DMS79 treated with DMSO at 0.1 percent for 48 hours (cell line): ENCODE measurements at regions not wholly inside any gene's neighbourhood (a gene's known extent, or its start where the extent isn't known, plus 50 kb on each side); places are given as distances from the start of the nearest gene placed in this dataset.

Source experiments
- DNase-seq: peaks from one replicate; lab custom pipeline; 2025; lab: John Stamatoyannopoulos, UW

- no peak for DNase-seq
Measured at GRCh38 chr1:230515451-230516145, 89.5 kb upstream of the PGBD5 start.

DNA sequence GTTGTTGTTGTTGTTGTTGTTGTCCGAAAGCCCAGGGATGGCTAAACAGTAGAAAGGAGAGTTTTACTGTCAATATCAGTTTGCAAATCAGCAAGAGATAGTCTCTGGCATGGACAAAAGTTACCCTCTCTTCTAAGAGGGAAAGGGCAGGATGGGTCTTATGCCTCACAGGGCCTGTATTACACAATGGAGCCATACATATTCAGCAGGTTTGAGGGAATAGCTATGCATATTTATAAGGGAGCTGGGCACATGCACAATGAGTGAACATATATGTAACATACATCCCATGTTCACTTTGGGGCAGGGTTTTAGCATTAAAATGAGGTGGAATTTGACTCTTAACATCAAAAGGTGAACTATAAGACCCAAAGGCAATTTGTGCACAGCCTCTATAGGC, 84.4 kb upstream of the PGBD5 start:
- no peak for DNase-seq

DNA sequence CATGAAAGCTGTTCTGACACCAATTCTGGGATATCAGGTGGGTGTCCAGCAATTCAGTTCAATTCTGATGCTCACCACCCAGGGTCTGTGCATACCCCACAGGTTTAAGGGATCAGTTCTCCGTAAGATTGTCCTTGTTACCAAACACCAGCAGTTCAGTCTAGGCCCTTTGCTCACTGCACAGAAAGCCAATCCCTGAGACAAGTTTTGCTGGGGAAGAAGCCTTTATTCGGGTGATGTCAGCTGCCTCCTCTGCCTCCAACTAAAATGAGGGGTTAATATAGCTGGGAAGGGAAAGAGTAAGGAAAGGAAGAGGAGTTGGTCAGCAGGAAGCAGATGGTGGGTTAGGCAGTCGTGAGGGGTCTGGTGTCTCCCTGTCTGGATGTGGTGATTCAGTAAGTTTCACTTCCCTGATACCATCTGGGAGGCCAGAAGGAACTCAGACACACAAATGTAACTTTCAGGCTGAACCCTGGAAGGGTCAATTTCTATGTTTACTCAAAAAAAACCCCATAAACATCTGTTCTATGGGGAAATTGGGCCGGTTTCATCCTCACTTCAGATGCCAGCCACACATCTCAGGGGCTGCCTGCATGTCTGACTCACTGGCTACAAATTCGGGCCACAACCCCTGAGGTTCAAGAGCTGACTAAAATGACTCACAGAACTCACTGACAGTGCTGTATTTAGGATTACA, 83.3 kb upstream of the PGBD5 start:
- no peak for DNase-seq

- no peak for DNase-seq
Measured at GRCh38 chr1:230507666-230508402, 81.7 kb upstream of the PGBD5 start.

- DNase-seq, result no peak
Measured at GRCh38 chr1:230507236-230507635, 81.1 kb upstream of the PGBD5 start.

- no peak for DNase-seq
Measured at GRCh38 chr1:230506451-230506850, 80.3 kb upstream of the PGBD5 start.

GRCh38 chr1:230504310-230504709, 78.2 kb upstream of the PGBD5 start:
- DNase-seq, result no peak

DNA sequence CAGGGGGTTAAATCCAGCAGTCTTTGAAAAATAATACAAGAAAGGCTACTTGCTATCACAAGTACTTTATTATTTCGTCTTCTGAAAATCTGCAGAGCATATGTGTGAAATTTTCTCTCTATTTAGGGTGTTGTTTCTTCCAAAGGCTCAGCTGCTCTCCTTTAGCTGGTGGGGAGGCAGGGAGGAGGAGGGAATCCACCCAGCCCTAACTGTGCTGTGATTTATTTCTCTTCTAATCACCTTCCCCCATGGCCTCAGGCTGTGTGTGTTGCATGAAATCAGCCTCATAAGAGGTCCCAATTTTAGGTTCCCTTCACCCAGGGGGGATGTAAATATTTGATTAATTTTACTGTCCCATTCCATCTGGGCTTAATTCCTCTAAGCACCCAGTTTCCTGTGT, 77.6 kb upstream of the PGBD5 start:
- DNase-seq, result no peak

DNA sequence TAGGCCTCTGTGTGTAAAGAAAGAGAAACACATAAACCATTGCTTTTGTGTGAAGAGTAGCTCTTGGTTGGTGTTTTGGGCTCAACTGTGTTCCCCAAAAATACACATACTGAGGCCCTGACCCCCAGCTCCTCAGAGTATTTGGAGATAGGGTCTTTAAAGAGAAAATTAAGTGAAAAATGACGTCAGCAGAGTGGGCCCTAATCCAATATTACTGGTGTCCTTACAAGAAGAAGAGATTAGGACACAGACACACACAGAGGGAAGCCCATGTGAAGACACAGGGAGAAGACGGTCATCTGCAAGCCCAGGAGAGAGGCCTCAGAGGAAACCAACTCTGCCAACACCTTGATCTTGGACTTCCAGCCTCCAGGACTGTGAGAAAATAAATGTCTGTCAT, 76.9 kb upstream of the PGBD5 start:
- no peak for DNase-seq

DNA sequence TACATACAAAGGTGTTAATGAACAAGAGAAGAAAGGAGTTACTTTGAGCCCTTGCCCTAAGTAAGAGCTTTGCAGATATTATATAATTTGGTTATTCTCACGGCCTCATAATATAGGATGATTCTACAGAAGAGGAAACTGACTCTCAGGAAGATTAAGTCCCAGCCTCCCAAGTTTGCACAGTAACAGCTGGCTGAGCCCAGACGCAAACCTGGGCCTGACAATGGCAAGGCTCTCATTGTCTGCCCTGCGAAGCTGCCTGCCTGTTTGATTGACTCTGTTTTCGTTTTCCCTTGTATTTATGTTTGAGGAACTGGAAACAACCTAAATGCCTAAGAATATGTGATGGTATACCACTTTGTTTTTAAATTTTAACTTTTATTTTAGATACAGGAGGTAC, 76.2 kb upstream of the PGBD5 start:
- no peak for DNase-seq

GRCh38 chr1:230501849-230502248, 75.7 kb upstream of the PGBD5 start:
- DNase-seq, result no peak

- no peak for DNase-seq
Measured at GRCh38 chr1:230501242-230501641, 75.1 kb upstream of the PGBD5 start.

- DNase-seq, result no peak
Measured at GRCh38 chr1:230500063-230500462, 73.9 kb upstream of the PGBD5 start.

GRCh38 chr1:230499496-230499895, 73.4 kb upstream of the PGBD5 start:
- no peak for DNase-seq

GRCh38 chr1:230498704-230499103, 72.6 kb upstream of the PGBD5 start:
- DNase-seq, result no peak

DNA sequence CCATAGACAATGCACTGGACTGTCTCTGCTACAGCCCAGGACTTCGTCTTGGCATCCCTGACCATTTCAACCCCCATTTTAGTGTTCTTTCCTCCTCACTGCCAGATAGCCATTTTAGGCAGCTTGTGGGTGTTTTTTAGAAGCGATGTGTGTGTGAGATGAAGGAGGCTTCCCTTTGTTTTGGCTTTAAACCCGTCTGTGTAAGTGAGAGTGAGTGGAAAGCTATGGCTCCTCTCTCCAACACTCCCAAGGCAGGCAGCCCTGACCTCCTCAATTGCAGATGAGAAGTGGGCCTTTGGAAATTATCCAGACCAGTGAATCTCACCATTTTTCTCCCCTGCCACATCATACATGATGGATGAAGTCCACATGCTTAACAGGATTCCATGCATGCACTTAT, 70.3 kb upstream of the PGBD5 start:
- DNase-seq, result no peak

DNA sequence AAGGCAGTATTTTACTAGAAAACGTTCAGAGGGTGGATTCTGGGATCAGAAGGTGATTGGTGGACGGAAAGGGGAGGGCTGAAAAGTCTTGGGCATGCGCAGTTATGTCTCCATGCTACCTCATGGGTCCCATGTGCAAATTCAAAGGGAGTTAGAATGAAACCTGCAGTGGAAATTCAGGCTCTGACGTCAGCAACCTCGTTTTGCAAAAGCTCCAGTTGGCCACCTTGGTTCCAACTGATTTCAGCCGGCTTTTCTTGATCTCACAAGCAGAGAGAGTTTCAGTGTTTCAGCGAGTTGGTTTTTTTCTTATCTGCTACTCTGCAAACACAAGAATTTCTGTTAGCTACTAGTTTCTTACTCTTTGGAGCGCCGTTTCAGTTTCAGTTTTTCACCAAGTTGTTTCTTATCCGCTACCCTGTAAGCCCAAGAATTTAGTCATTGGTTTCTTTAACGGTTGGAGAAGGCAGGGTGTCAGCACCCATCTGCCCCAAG, 69.8 kb upstream of the PGBD5 start:
- DNase-seq, result no peak

- DNase-seq, result peak; percentile 64
Measured at GRCh38 chr1:230495076-230495475, 68.9 kb upstream of the PGBD5 start.

DNA sequence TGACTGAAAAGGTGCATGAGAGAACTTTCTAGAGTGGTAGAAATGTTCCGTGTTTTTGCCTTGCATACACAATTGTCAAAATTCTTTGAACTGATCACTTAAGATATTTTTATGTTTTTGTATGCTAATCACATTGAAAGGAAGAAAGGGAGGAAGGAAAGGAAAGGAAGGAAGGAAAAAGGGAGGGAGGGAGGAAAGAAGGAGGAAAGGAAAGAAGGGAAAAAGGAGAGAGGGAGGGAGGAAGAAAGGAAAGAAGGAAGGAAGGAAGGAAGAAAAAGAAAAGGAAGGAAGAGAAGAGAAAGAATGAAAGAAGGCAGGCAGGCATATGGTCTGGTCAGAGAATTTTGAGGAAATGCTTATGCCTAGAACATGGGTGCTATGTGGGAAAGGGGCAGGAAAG, 68.4 kb upstream of the PGBD5 start:
- DNase-seq, result no peak

DNA sequence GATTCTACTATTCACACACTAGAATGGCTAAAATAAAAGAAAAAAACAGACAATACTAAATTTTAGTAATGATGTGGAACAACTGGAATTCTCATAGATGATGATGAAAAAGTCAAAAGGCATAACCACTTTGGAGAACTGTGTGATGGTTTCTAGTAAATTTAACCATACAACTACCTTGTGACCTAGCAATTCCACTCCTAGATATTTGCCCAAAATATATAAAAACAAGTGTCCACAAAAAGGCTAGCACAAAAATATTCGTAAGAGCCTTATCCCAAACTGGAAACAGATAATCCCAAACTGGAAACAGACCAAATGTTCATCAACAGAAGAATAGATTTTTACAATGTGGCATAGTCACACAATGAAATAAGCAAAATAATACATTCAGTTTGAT, 67.9 kb upstream of the PGBD5 start:
- no peak for DNase-seq

- DNase-seq, result no peak
Measured at GRCh38 chr1:230493264-230493663, 67.1 kb upstream of the PGBD5 start.

- no peak for DNase-seq
Measured at GRCh38 chr1:230490436-230490835, 64.3 kb upstream of the PGBD5 start.

- DNase-seq, result no peak
Measured at GRCh38 chr1:230487773-230488428, 61.8 kb upstream of the PGBD5 start.
